ENCODE measurements at regions not wholly inside any gene's neighbourhood (a gene's known extent, or its start where the extent isn't known, plus 50 kb on each side); places are given as distances from the start of the nearest gene placed in this dataset.

- peak overlapping the region; percentile 32 for H3K4me3 ChIP-seq (ENCODE audit: low read depth, low read length)
- TF ChIP-seq CTCF (IDR thresholded peaks at IDR 0.05; ENCODE audit: low read depth, low read length), result no peak
These were observed 71.8 kb upstream of the CD180 start for GRCh38 chr5:67268231-67269021.

GRCh38 chr5:67267512-67268216 is 71.1 kb upstream of the CD180 start:
- no peak for TF ChIP-seq CTCF (IDR thresholded peaks at IDR 0.05; ENCODE audit: low read depth, low read length)
- no peak overlapping the region for H3K4me3 ChIP-seq (ENCODE audit: low read depth, low read length)

DNA sequence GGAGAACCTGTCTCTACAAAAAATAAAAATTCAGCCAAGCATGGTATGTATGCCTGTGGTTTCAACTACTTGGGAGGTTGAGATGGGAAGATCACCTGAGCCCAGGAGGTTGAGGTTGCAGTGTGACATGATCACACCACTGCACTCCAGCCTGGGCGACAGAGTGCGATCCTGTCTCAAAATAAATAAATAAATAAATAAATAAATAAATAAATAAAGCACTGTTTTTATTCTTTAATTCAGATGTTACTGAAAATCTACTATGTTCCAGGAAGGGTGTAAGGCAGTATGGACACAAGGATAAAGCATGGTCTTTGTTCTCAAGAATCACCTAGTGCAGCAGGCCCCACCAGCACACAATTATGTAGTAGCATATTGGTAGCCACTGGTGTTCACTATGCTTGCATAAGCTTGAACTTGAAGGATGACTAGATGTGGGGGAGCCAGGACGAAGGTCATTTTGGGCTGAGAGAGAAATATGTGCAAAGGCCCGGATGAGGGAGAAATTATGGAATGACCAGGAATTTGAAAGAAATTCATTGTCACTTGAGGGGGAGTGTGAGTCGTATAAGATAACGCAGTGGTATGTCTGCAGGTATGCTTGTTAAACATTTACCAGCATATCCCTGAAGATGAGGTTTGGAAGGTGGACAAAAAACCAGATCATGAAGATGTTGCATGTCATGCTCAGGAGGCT is 70.2 kb upstream of the CD180 start:
- TF ChIP-seq CTCF (IDR thresholded peaks at IDR 0.05; ENCODE audit: low read depth, low read length), result no peak
- no peak overlapping the region for H3K4me3 ChIP-seq (ENCODE audit: low read depth, low read length)

- no peak overlapping the region for H3K4me3 ChIP-seq (ENCODE audit: low read depth, low read length)
- TF ChIP-seq CTCF (IDR thresholded peaks at IDR 0.05; ENCODE audit: low read depth, low read length), result no peak
These were observed 69.4 kb upstream of the CD180 start for GRCh38 chr5:67265951-67266350.

DNA sequence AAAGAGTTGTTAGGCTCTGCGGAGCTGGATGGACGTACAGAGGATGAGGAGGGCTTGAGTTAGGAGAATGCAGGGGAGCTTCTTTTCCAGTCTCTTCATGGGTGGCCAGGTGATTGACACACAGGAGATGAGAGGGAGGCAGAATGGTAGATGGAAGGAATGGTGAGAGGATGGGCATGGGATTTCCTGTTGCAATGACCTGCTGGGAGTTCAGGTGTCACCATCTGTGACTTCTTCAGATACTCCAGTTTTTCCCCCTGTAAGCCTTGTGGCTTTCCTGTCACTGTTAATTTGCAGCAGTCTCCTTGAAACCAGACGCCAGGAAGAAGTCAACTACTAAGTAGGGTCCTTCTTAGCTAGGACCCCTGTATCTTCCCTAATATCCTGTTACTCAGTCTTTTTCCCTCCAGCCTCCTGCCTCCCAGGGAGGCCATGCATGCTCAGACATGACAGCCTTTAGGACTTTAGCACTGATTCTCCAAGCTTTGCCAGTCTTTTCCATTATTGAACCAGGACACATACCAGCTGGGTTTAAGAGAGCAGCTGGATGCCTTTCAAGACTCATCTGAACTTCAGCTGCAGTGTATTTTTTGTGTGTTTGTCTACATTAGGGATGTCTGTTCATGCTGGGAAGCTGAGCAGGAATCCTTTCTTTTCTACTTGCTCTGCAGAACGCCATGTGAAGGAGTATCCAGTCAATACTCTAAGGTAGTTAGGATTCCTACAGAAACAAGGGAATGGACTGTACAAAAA is 67.2 kb upstream of the CD180 start:
- no peak for TF ChIP-seq CTCF (IDR thresholded peaks at IDR 0.05; ENCODE audit: low read depth, low read length)
- H3K4me3 ChIP-seq (ENCODE audit: low read depth, low read length), result no peak overlapping the region

DNA sequence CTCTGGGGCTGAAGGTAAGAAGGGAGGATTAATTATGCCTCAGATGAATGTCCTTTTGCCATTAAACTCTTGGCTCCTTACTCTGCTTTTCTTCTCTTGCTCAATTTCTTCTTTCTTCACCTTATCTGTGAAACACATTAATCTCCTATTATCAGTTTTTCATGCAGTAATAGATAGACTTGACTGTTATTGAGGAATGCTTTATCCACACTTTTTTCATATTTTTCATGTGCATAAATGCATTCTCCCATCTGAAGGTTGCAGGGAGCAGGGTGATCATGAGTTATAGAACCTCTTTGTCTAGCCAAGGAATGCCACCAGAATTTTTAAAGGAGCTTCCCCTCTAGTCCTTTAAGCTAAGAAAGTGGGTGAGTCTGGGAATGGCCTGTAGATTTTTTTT is 66.4 kb upstream of the CD180 start:
- TF ChIP-seq CTCF (IDR thresholded peaks at IDR 0.05; ENCODE audit: low read depth, low read length), result no peak
- H3K4me3 ChIP-seq (ENCODE audit: low read depth, low read length), result no peak overlapping the region
